ENCODE measurements at regions not wholly inside any gene's neighbourhood (a gene's known extent, or its start where the extent isn't known, plus 50 kb on each side); places are given as distances from the start of the nearest gene placed in this dataset.
"Not testable (repeated sequence)": the region's sequence is repeated elsewhere in the genome, so short reads cannot be mapped to it uniquely, and the experiment has no call there.

GRCh38 chr7:115319541-115319940, 397.6 kb downstream of the MDFIC start (continued):
- no peak for TF ChIP-seq ETS1 (IDR thresholded peaks at IDR 0.05)
- no peak for TF ChIP-seq JUNB (IDR thresholded peaks at IDR 0.05; ENCODE audit: unreplicated experiment)
- TF ChIP-seq EZH2 (IDR thresholded peaks at IDR 0.05; ENCODE audit: low read depth, unreplicated experiment): no peak
- TF ChIP-seq ZNF462 (CRISPR knock-in tag; IDR thresholded peaks at IDR 0.05): no peak

DNA sequence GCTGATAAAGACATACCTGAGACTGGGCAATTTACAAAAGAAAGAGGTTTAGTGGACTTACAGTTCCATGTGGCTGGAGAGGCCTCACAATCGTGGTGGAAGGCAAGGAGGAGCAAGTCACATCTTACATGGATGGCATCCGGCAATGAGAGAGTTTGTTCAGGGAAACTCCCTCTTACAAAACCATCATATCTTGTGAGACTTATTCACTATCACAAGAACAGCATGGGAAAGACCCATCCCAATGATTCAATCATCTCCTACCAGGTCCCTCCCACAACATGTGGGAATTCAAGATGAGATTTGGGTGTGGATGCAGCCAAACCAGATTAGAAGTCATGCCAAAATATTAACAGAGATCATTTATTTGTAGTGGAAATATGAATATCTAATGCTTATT, 388.4 kb downstream of the MDFIC start:
- H3F3A ChIP-seq (replicated peaks; ENCODE audit: low read depth); ATAC-seq; H3K9me2 ChIP-seq (ENCODE audit: insufficient read depth); H3K27me3 Mint-ChIP-seq (ENCODE audit: insufficient read depth, low read depth, poor library complexity); H3K4me2 ChIP-seq; H3K36me3 Mint-ChIP-seq (ENCODE audit: low read depth); H3K4me3 ChIP-seq; H4K20me1 ChIP-seq (replicated peaks; ENCODE audit: insufficient read depth); H3K9me3 Mint-ChIP-seq; H3K27me3 ChIP-seq (ENCODE audit: insufficient read depth); H2AFZ ChIP-seq; H3K4me3 Mint-ChIP-seq; H3K27ac ChIP-seq (ENCODE audit: low read depth); H3K4me1 ChIP-seq (ENCODE audit: insufficient read depth); H3K36me3 ChIP-seq (ENCODE audit: insufficient read depth); H3K27ac Mint-ChIP-seq; H3K79me2 ChIP-seq (replicated peaks; ENCODE audit: insufficient read depth); DNase-seq (ENCODE audit: low spot score); H3K4me1 Mint-ChIP-seq: not testable (repeated sequence)
